GM18507 (cell line): ENCODE measurements at regions not wholly inside any gene's neighbourhood (a gene's known extent, or its start where the extent isn't known, plus 50 kb on each side); places are given as distances from the start of the nearest gene placed in this dataset.

Experiments used
- DNase-seq: peaks from one replicate; pipeline ENCODE4 v3.0.0; 2011; ENCODE audit warnings: low read depth; ENCODE audit not compliant: insufficient read length; ENCODE audit errors: extremely low spot score
- FAIRE-seq: peaks from 2 replicates; lab custom pipeline; 2011; peaks lifted over from hg19 to GRCh38; lab: Jason Lieb, UNC

- no peak for DNase-seq
- no peak for FAIRE-seq
These were observed 80.4 kb upstream of the FSHB start for GRCh38 chr11:30150425-30150824.

GRCh38 chr11:30153008-30153407, 77.8 kb upstream of the FSHB start:
- FAIRE-seq: no peak
- DNase-seq: no peak

DNA sequence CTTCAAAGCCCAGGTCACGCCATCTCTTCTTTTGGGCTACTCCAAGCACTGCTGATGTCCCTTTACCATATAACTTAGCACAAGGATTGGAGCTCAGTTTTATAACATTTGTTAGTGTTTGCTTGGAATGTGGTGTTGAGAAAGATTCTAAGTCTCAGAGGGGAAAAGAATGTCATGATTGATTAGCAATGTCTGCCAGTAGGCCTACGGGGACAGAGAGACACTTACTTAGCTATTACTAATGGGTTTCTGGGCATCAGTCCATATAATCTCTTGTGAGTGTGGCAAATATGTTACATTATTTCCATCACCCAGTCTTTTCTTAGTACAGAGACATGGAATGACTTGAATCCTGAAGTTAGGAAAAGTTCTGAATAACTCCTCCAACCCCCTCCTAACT, 75.4 kb upstream of the FSHB start:
- no peak for DNase-seq
- FAIRE-seq: no peak

- FAIRE-seq (no peak), DNase-seq (no peak)
These were observed 71.3 kb upstream of the FSHB start for GRCh38 chr11:30159546-30159945.

DNA sequence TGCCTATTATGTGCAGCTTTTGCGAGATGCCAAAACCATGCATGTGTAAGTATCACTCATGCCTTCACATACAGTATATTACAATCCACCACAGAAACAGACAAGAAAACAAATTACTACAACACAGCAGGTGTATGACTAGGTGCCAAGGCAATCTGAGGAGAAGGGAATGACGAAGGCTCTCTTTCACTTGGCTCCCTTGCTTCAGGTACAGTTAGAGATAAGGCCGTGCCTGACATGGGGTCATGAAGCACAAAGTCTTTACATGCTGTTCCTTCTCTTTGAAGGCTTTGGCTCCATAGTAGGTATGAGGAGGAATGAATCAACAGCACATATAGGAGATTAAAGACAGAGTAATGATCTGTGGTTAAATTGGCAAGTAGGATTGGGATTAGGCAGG, 65.2 kb upstream of the FSHB start:
- FAIRE-seq: no peak
- no peak for DNase-seq

DNA sequence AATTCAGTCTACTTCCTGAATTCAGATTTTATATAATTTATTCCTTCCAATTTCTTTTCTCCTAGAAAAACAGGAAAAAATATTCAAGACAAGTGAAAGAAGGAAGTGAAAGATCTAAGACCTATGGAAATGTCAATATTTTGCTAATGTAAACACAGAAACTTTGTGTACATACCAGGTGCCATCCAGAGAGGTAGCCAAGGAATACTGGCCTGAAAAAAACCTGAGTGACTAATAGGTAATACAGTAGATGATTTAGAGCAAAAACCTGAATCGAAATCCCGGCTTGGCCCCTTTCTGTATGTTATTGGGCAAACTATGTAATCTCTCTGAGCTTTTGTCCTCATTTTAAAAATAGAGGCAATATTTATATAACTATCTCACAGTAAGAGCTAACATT, 59.2 kb upstream of the FSHB start:
- FAIRE-seq: no peak
- DNase-seq: no peak

GRCh38 chr11:30172158-30172557, 58.7 kb upstream of the FSHB start:
- no peak for DNase-seq
- FAIRE-seq: no peak

GRCh38 chr11:30172883-30173311, 57.9 kb upstream of the FSHB start:
- DNase-seq (no peak), FAIRE-seq (no peak)

- FAIRE-seq (no peak), DNase-seq (no peak)
These were observed 56.4 kb upstream of the FSHB start for GRCh38 chr11:30174265-30175020.
